Parathyroid adenoma (tissue), 2 donors: ENCODE measurements at regions not wholly inside any gene's neighbourhood (a gene's known extent, or its start where the extent isn't known, plus 50 kb on each side); places are given as distances from the start of the nearest gene placed in this dataset.

Experiments
- H2AFZ ChIP-seq: fragments of 300-600 bp; sonication (generic); one replicate; pipeline ENCODE4 v1.7.0; 2017; ENCODE audit warnings: antibody characterized with exemption, mild to moderate bottlenecking
- H3K27ac ChIP-seq: fragments of 300-600 bp; sonication (generic); one replicate; pipeline ENCODE4 v1.7.0; 2017
- H3K27me3 ChIP-seq: fragments of 300-600 bp; sonication (generic); one replicate; pipeline ENCODE4 v1.7.0; 2017; ENCODE audit warnings: low read length; ENCODE audit not compliant: control insufficient read depth, insufficient read depth
- H3K36me3 ChIP-seq: fragments of 300-600 bp; sonication (generic); one replicate; pipeline ENCODE4 v1.7.0; 2017; ENCODE audit warnings: low read length; ENCODE audit not compliant: control insufficient read depth, insufficient read depth
- H3K4me1 ChIP-seq: fragments of 300-600 bp; sonication (generic); one replicate; pipeline ENCODE4 v1.7.0; 2017; ENCODE audit warnings: control low read depth
- H3K4me2 ChIP-seq: fragments of 300-600 bp; sonication (generic); one replicate; pipeline ENCODE4 v1.7.0; 2017; ENCODE audit warnings: low read length
- H3K4me3 ChIP-seq: fragments of 300-600 bp; sonication (generic); one replicate; pipeline ENCODE4 v1.7.0; 2017; ENCODE audit warnings: low read depth, low read length
- H3K79me2 ChIP-seq: fragments of 300-600 bp; sonication (generic); one replicate; pipeline ENCODE4 v1.7.0; 2017; ENCODE audit warnings: control low read depth
- H3K9ac ChIP-seq: fragments of 300-600 bp; sonication (generic); one replicate; pipeline ENCODE4 v1.7.0; 2017; ENCODE audit warnings: mild to moderate bottlenecking
- H3K9me3 ChIP-seq: fragments of 300-600 bp; sonication (generic); one replicate; pipeline ENCODE4 v1.7.0; 2017; ENCODE audit warnings: low read length; ENCODE audit not compliant: control insufficient read depth
- CTCF ChIP-seq: fragments of 300-600 bp; sonication (generic); IDR thresholded peaks from one replicate; pipeline ENCODE4 v1.7.0; 2017; ENCODE audit warnings: antibody characterized with exemption, mild to moderate bottlenecking
- donor health status: primary hyperparathyroidism.

GRCh38 chr12:115212356-115212755 is 528.4 kb upstream of the TBX3 start:
- Histone ChIP-seq H3K4me2 (no peak overlapping the region), H3K4me3 (no peak overlapping the region), H3K4me1 (no peaks in the 10 kb centered on the region), H3K27ac (no peak overlapping the region), H3K9me3 (no peaks in the 10 kb centered on the region), H3K79me2 (no peaks in the 10 kb centered on the region), H2AFZ (no peak overlapping the region), H3K36me3 (no peaks in the 10 kb centered on the region), H3K9ac (no peak overlapping the region), H3K27me3 (no peaks in the 10 kb centered on the region)
- no peak for TF ChIP-seq CTCF

- H3K9ac ChIP-seq, result no peak overlapping the region
- H3K27me3 ChIP-seq, result no peaks in the 10 kb centered on the region
- no peak for TF ChIP-seq CTCF
- no peaks in the 10 kb centered on the region for H3K36me3 ChIP-seq
- H3K27ac ChIP-seq, result no peak overlapping the region
- no peaks in the 10 kb centered on the region for H3K79me2 ChIP-seq
- no peaks in the 10 kb centered on the region for H3K9me3 ChIP-seq
- no peaks in the 10 kb centered on the region for H3K4me1 ChIP-seq
- no peak overlapping the region for H2AFZ ChIP-seq
- no peak overlapping the region for H3K4me2 ChIP-seq
- no peak overlapping the region for H3K4me3 ChIP-seq
These were observed 526.7 kb upstream of the TBX3 start for GRCh38 chr12:115210533-115211252.

GRCh38 chr12:115209230-115209629 is 525.3 kb upstream of the TBX3 start:
- no peak overlapping the region for H2AFZ ChIP-seq
- no peaks in the 10 kb centered on the region for H3K27me3 ChIP-seq
- no peak overlapping the region for H3K9ac ChIP-seq
- no peaks in the 10 kb centered on the region for H3K79me2 ChIP-seq
- no peaks in the 10 kb centered on the region for H3K36me3 ChIP-seq
- no peak overlapping the region for H3K4me2 ChIP-seq
- H3K27ac ChIP-seq, result no peak overlapping the region
- no peak overlapping the region for H3K4me3 ChIP-seq
- H3K9me3 ChIP-seq, result no peaks in the 10 kb centered on the region
- no peaks in the 10 kb centered on the region for H3K4me1 ChIP-seq
- TF ChIP-seq CTCF, result no peak

DNA sequence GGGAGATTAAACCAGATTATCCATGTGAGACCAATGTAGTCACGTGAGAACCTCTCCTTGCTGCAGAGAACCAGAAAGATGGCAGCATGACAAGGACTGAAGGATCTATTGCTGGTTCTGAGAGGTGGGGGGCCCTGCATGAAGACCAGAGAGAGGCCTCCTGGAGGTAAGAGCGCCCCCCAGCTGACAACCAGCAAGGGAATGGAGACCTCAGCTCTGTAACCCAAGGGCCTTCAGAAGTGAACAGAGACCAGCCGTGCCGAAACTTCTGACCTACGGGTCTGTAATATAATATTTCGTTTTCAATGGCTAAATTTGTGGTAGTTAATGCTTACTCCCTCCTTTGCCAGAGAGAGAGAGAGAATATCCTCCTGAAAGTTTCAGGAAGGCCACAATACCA is 524.1 kb upstream of the TBX3 start:
- Histone ChIP-seq H3K27ac (no peak overlapping the region), H3K4me1 (no peaks in the 10 kb centered on the region), H3K27me3 (no peaks in the 10 kb centered on the region), H3K4me3 (no peak overlapping the region), H3K36me3 (no peaks in the 10 kb centered on the region), H2AFZ (no peak overlapping the region), H3K79me2 (no peaks in the 10 kb centered on the region), H3K4me2 (no peak overlapping the region), H3K9me3 (no peaks in the 10 kb centered on the region), H3K9ac (no peak overlapping the region)
- TF ChIP-seq CTCF, result no peak
